Breast epithelium (tissue), 4 donors: ENCODE measurements at regions not wholly inside any gene's neighbourhood (a gene's known extent, or its start where the extent isn't known, plus 50 kb on each side); places are given as distances from the start of the nearest gene placed in this dataset.
"Not testable (repeated sequence)": the region's sequence is repeated elsewhere in the genome, so short reads cannot be mapped to it uniquely, and the experiment has no call there.

Experiments
- DNase-seq, 2 donors: peaks; one replicate each; pipeline ENCODE4 v3.0.0-alpha.2; 2019; ENCODE audit warnings: low spot score in 2 of 2
- H3K27ac ChIP-seq, 2 donors: fragments of 200-600 bp; sonication (generic) in 1 of 2; one replicate each; pipeline ENCODE4 v1.5.1; 2016 to 2019; ENCODE audit warnings: mild to moderate bottlenecking in 1 of 2
- H3K27me3 ChIP-seq, 2 donors: fragments of 200-600 bp; sonication (generic) in 1 of 2; one replicate each; pipeline versions ENCODE4 v1.5.1 to v1.6.0; 2017 to 2019; ENCODE audit warnings: control low read depth in 1 of 2, mild to moderate bottlenecking in 1 of 2
- H3K36me3 ChIP-seq: fragments of 200-600 bp; one replicate; pipeline ENCODE4 v1.5.1; 2019
- H3K4me1 ChIP-seq, 2 donors: fragments of 200-600 bp; sonication (generic); one replicate each; pipeline ENCODE4 v1.5.1; 2016 to 2019; ENCODE audit warnings: control low read depth in 1 of 2
- H3K4me3 ChIP-seq, 3 donors: fragments of 200-600 bp; sonication (generic); 1 replicate in 2 of 3; 2 replicates in 1 of 3; pipeline ENCODE4 v1.5.1; 2016 to 2019; ENCODE audit warnings: mild to moderate bottlenecking in 3 of 3, moderate library complexity in 2 of 3
- H3K9me3 ChIP-seq, 2 donors: fragments of 200-600 bp; sonication (generic) in 1 of 2; one replicate each; pipeline ENCODE4 v1.5.1; 2016 to 2019; ENCODE audit warnings: control low read depth in 1 of 2
- POLR2A ChIP-seq: fragments of 450-650 bp; IDR thresholded peaks from one replicate; pipeline ENCODE4 v1.6.1; 2016; ENCODE audit warnings: antibody characterized with exemption, mild to moderate bottlenecking, moderate library complexity
- POLR2AphosphoS5 ChIP-seq, 3 donors: sonication (generic); formaldehyde crosslinking; IDR thresholded peaks; one replicate each; pipeline ENCODE4 v1.6.1; 2017; ENCODE audit warnings: antibody characterized with exemption in 3 of 3
- intact Hi-C: fragments of 100-400 bp; cut with DNase I; formaldehyde crosslinking; loops from one replicate; pipeline ENCODE4 v1.15.1; 2023; ENCODE audit warnings: low total_unique reads
- TF ChIP-seq, protein P1 (sequence below), 3 donors: fragments of 450-650 bp; IDR thresholded peaks; one replicate each; pipeline ENCODE4 v1.5.1; 2016 to 2017; ENCODE audit warnings: antibody characterized with exemption in 3 of 3, mild to moderate bottlenecking in 3 of 3, moderate library complexity in 3 of 3

DNA sequence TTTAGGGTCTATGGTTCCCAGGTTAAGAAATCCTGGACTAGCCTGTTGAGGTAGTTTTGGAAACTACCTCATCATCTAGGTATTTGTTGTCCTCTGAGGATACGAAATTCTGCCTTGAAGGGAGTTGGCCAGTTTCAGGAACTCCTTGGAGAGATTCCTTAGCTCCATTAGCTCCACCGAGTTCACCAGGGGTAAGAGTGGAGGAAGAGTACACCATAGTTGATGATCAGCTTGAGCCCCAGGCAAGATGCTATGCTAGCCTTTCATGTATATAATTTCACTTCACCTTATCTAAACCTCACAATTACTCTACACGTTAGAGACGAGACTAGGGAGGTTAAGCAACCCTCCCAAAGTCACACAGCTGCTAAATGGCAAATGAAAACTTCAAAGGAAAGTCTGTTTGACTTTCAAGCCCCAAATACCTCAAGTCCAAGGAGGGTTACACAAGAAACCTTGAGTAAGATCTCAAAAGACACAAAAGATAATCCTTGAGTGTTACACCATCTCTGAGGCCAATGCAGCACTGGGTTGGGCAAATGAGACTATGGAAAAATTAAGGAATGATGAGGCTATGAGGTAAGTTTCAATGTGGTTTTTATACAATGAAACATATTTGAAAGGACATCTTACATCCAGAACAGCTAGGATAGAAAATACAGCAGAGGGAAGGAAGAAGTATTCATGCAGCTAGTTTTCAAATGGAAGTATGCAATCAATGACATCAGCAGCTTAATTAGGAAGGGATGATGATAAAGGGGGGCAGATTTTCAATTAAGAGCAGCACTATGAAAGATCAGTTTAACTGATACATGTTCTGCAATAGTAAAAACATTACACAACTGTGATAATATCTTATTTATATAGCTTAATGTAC, 97.2 kb upstream of the KRAS start:
- TF ChIP-seq POLR2A (no peak), POLR2AphosphoS5 (IDR thresholded peaks at IDR 0.05) (no peak)
- TF ChIP-seq, protein P1, sequence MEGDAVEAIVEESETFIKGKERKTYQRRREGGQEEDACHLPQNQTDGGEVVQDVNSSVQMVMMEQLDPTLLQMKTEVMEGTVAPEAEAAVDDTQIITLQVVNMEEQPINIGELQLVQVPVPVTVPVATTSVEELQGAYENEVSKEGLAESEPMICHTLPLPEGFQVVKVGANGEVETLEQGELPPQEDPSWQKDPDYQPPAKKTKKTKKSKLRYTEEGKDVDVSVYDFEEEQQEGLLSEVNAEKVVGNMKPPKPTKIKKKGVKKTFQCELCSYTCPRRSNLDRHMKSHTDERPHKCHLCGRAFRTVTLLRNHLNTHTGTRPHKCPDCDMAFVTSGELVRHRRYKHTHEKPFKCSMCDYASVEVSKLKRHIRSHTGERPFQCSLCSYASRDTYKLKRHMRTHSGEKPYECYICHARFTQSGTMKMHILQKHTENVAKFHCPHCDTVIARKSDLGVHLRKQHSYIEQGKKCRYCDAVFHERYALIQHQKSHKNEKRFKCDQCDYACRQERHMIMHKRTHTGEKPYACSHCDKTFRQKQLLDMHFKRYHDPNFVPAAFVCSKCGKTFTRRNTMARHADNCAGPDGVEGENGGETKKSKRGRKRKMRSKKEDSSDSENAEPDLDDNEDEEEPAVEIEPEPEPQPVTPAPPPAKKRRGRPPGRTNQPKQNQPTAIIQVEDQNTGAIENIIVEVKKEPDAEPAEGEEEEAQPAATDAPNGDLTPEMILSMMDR (IDR thresholded peaks at IDR 0.05), result no peak
- intact Hi-C loops, result no loop called here

DNA sequence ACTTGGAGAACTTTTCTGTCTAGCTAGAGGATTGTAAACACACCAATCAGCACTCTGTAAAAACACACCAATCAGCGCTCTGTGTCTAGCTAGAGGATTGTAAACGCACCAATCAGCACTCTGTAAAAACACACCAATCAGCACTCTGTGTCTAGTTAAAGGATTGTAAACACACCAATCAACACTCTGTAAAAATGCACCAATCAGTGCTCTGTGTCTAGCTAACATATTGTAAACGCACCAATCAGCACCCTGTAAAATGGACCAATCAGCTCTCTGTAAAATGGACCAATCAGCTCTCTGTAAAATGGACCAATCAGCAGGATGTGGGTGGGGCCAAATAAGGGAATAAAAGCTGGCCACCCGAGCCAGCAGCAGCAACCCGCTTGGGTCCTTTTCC, 91.1 kb upstream of the KRAS start:
- H3K36me3 ChIP-seq, H3K27ac ChIP-seq, H3K9me3 ChIP-seq, H3K4me1 ChIP-seq, DNase-seq, H3K27me3 ChIP-seq, intact Hi-C loops, H3K4me3 ChIP-seq: not testable (repeated sequence)

More for the DNA sequence above, 97.2 kb upstream of the KRAS start:
- Histone ChIP-seq H3K9me3 (no peaks in the 10 kb centered on the region), H3K4me1 (no peaks in the 10 kb centered on the region), H3K36me3 (no peaks in the 10 kb centered on the region), H3K4me3 (no peak overlapping the region), H3K27ac (no peak overlapping the region), H3K27me3 (no peaks in the 10 kb centered on the region)
- no peak for DNase-seq

DNA sequence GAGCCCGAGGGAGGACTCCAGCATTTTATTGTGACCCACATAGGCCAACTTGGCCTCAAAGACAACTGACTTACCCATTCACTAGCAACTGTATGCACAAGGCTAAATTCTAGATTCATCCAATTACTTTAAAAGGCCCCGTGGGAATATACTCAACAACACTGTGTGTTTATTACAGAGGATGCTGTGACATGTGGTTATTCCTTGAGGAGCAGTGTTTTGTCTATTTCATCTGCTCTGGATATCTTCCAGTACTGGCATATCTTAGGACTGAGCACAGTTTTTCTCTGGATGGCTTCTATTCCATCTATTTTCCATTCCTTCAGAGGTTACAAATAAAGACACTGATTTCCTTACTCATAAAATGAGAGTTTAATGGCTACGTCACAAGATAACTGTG, 87.2 kb upstream of the KRAS start:
- no peak overlapping the region for H3K4me3 ChIP-seq
- intact Hi-C loops, result no loop called here
- no peaks in the 10 kb centered on the region for H3K4me1 ChIP-seq
- TF ChIP-seq, protein P1 (IDR thresholded peaks at IDR 0.05), result no peak
- no peak for TF ChIP-seq POLR2AphosphoS5 (IDR thresholded peaks at IDR 0.05)
- TF ChIP-seq POLR2A, result no peak
- DNase-seq, result no peak
- H3K36me3 ChIP-seq, result no peaks in the 10 kb centered on the region
- no peaks in the 10 kb centered on the region for H3K27me3 ChIP-seq
- peaks cover 0 to 6% of the 10 kb centered on the region in 2 donors for H3K9me3 ChIP-seq
- no peak overlapping the region for H3K27ac ChIP-seq

DNA sequence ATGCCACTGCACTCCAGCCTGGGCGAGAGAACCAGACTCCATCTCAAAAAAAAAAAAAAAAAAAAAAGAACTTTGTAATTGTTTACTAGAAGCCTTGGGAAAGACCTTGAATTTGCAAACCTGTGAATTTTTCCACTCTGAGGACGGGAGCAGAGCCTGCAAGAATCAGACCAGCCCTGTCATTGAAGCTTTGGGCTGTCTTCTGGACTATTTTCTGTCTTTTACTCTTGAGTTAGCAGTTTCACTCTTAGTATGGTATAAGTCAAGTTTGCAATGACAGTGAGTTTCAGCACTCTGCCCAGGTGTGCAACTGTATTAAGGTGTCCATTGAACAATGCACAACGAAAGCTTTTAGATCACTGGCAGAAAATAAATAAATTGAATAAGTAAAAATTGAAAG, 81.4 kb upstream of the KRAS start:
- TF ChIP-seq, protein P1 (IDR thresholded peaks at IDR 0.05), result no peak
- TF ChIP-seq POLR2A (no peak), POLR2AphosphoS5 (IDR thresholded peaks at IDR 0.05) (no peak)
- Histone ChIP-seq H3K4me1 (no peaks in the 10 kb centered on the region), H3K27me3 (no peaks in the 10 kb centered on the region), H3K4me3 (no peak overlapping the region), H3K27ac (no peak overlapping the region), H3K36me3 (no peaks in the 10 kb centered on the region), H3K9me3 (no peaks in the 10 kb centered on the region)
- no peak for DNase-seq
- intact Hi-C loops, result no loop called here

DNA sequence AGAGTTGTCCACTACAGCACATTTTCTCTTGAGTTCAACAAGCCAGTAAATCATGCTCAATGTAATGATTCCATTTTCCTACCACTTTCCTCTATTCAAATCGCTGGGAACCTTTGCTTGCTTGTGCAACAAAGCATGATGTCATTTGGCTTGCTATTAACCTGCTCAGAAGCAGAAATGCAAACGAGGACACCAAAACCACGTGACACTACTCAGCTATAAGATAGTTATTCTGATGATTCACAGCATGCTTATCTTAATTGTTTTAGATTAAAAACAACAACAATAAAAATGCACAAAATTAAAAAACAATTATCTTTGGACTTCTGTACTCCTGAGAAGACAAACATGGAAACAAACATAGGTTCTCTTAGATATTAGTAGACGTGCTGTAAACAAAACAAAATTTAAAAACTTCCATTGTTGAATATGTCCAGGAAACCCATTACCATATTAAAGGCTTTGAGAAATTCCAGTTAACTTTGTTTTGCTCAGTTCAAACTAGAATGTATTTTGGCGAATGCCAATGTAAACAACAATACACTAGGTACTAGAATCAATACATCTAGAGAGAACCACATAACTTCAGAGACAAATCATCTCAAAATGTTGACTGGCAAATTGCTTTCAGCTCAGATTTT, 77.5 kb upstream of the KRAS start:
- H3K4me3 ChIP-seq, result no peak overlapping the region
- DNase-seq, result no peak
- H3K36me3 ChIP-seq, result no peaks in the 10 kb centered on the region
- H3K9me3 ChIP-seq, result no peaks in the 10 kb centered on the region
- no peak for TF ChIP-seq POLR2AphosphoS5 (IDR thresholded peaks at IDR 0.05)
- no peak for TF ChIP-seq POLR2A
- TF ChIP-seq, protein P1 (IDR thresholded peaks at IDR 0.05), result no peak
- H3K27me3 ChIP-seq, result no peaks in the 10 kb centered on the region
- intact Hi-C loops, result no loop called here
- no peaks in the 10 kb centered on the region for H3K4me1 ChIP-seq
- H3K27ac ChIP-seq, result no peak overlapping the region
